ENCODE measurements at regions not wholly inside any gene's neighbourhood (a gene's known extent, or its start where the extent isn't known, plus 50 kb on each side); places are given as distances from the start of the nearest gene placed in this dataset.

DNA sequence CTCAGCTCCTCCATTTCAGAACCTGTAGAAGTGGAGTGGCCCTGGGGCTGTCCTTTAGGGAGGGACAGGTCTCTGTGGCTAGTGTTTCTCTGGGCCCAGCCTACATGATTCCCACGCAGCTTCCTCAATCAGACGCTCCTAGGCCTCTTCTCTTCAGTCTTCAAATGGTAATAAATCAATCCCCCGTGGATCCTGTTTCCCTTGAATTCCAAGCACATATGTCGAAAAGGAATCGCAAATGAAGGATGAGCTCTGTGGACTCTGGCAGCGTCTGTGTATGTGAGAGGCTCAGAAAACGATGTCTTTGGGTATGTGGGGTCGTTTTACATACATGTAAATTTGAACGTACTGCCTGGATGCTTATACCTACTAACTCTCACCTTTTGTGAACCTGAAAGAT, 98.5 kb upstream of the ST8SIA3 start:
- H3K4me1 ChIP-seq (replicated peaks in 1 of 2) = peaks cover 29 to 31% of the 10 kb centered on the region in 2 donors
- ATAC-seq (replicated peaks in 6 of 8) = peak in 3 of 8 experiments; percentile 20 to 59 (median 58)
- in situ Hi-C loops (cut with MboI; ENCODE audit: low pct_unique_long_range_greater_than_20kb in 2 of 9, low sequenced_read_pairs in 9 of 9, unreplicated experiment in 9 of 9) = no loop called here
- no peak overlapping the region for H3K4me3 ChIP-seq
- H3K27ac ChIP-seq = peak overlapping the region in 1 of 2 donors; percentile 30
- WGBS, 10 experiments = 0 to 62% (median 34%) methylated on average over 1 to 9 of the region's 9 CpGs; no CpG with 5 or more reads in 2 of the 10 experiments

DNA sequence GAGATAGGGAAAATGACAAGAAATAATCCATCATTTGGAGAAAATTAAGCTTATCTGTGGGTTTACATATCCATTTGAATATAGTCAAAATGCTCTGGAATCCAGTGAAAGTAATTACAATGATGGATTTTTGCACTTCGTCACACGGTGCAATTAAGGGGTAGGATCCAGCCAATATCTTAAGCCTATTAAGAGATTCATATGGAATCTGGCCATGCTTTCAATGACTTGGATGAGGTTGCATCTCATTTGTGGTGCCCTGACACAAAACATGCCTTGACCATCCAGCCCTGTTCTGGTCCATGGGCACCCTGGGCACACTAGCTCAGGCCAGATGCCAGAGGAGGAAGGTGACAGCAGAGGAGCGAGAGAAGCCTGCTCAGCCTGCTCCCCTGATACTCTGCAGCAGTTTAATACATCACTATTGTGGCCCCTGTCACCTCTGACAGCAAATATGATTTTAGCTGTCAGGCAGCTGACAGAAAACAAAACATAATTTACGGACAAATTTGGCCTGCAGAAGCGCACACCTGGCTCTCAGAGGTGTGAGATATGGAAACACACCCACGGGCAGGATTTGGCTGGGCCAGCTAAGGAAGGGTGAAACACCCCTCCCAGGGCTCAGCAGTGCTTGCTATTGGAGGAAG, 94.1 kb upstream of the ST8SIA3 start:
- H3K4me3 ChIP-seq = no peak overlapping the region
- H3K4me1 ChIP-seq (replicated peaks in 1 of 2) = peaks cover 10 to 12% of the 10 kb centered on the region in 2 donors
- ATAC-seq (replicated peaks in 6 of 8) = no peak
- no peak overlapping the region for H3K27ac ChIP-seq
- in situ Hi-C loops (cut with MboI; ENCODE audit: low pct_unique_long_range_greater_than_20kb in 2 of 9, low sequenced_read_pairs in 9 of 9, unreplicated experiment in 9 of 9) = no loop called here
- WGBS, 10 experiments = 12 to 97% (median 76%) methylated on average over 1 to 6 of the region's 6 CpGs; no CpG with 5 or more reads in 2 of the 10 experiments

DNA sequence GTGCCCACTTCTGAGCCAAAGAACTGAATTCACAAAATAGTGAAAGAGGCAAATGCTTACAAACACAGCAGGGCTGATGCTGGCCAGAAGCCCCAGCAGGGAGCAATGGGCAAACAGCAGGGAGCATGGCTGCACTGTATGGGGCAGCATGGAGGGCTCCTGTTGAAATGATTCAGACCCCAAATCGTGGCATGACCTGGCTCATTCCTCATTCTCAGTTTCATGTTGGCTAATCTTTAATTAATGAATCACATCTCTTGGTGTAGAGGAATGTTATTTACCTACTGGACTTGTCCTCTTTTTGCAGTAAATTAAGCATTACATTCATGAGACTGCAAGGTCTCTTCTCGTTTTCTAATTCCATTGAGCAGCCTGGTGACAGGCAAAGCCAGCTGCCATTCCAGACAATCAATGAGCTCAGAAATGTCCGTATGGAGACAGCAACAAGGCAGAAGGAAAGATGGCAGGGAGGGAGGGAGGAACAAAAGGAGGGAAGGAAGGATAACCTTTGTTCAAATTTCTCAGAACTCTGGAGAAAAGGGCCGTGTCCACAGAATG, 84.9 kb upstream of the ST8SIA3 start:
- Histone ChIP-seq H3K4me3 (no peak overlapping the region), H3K4me1 (replicated peaks in 1 of 2) (peaks cover 9 to 23% of the 10 kb centered on the region in 2 donors), H3K27ac (no peak overlapping the region)
- in situ Hi-C loops (cut with MboI; ENCODE audit: low pct_unique_long_range_greater_than_20kb in 2 of 9, low sequenced_read_pairs in 9 of 9, unreplicated experiment in 9 of 9) = no loop called here
- ATAC-seq (replicated peaks in 6 of 8) = peak in 2 of 8 experiments; percentile 25 to 77
- 0 to 80% (median 36%) methylated on average over 2 to 4 of the region's 4 CpGs; no CpG with 5 or more reads in 1 of the 10 experiments for WGBS, 10 experiments

DNA sequence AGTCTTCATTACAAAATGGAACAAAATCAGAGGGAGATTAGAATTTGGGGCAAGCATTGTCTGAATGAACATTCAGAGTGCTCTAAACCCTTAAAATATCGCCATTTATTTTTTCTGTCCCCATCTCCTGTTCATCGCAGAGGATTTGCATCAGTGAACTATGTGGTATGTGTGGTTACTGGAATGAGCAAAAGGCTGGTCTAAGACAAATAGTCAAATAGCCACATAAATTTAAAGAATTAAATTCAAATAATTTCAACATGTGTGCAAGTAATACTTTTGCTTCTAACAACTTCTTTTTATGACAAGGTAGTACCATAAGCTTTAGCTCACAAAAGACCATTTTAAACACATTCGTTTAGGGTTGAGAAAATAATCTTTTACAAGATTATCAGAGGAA, 82.6 kb upstream of the ST8SIA3 start:
- peaks cover 9 to 23% of the 10 kb centered on the region in 2 donors for H3K4me1 ChIP-seq (replicated peaks in 1 of 2)
- no peak overlapping the region for H3K27ac ChIP-seq
- H3K4me3 ChIP-seq = no peak overlapping the region
- in situ Hi-C loops (cut with MboI; ENCODE audit: low pct_unique_long_range_greater_than_20kb in 2 of 9, low sequenced_read_pairs in 9 of 9, unreplicated experiment in 9 of 9) = no loop called here
- WGBS, 10 experiments = 17 to 100% (median 58%) methylated on average over 1 to 3 of the region's 3 CpGs; no CpG with 5 or more reads in 2 of the 10 experiments
- no peak for ATAC-seq (replicated peaks in 6 of 8)

GRCh38 chr18:57270156-57270555, 82.2 kb upstream of the ST8SIA3 start:
- no peak overlapping the region for H3K27ac ChIP-seq
- H3K4me1 ChIP-seq (replicated peaks in 1 of 2) = peaks cover 9 to 23% of the 10 kb centered on the region in 2 donors
- in situ Hi-C loops (cut with MboI; ENCODE audit: low pct_unique_long_range_greater_than_20kb in 2 of 9, low sequenced_read_pairs in 9 of 9, unreplicated experiment in 9 of 9) = no loop called here
- H3K4me3 ChIP-seq = no peak overlapping the region
- WGBS, 10 experiments = 0 to 100% (median 61%) methylated on average over 1 to 3 of the region's 3 CpGs; no CpG with 5 or more reads in 1 of the 10 experiments
- ATAC-seq (replicated peaks in 6 of 8) = no peak

- in situ Hi-C loops (cut with MboI; ENCODE audit: low pct_unique_long_range_greater_than_20kb in 2 of 9, low sequenced_read_pairs in 9 of 9, unreplicated experiment in 9 of 9) = no loop called here
- WGBS, 10 experiments = 32 to 100% (median 73%) methylated on average over 1 to 3 of the region's 3 CpGs; no CpG with 5 or more reads in 2 of the 10 experiments
- ATAC-seq (replicated peaks in 6 of 8) = no peak
- Histone ChIP-seq H3K4me3 (no peak overlapping the region), H3K4me1 (replicated peaks in 1 of 2) (peaks cover 29 to 41% of the 10 kb centered on the region in 2 donors), H3K27ac (no peak overlapping the region)
These were observed 79.2 kb upstream of the ST8SIA3 start for GRCh38 chr18:57273194-57273593.

DNA sequence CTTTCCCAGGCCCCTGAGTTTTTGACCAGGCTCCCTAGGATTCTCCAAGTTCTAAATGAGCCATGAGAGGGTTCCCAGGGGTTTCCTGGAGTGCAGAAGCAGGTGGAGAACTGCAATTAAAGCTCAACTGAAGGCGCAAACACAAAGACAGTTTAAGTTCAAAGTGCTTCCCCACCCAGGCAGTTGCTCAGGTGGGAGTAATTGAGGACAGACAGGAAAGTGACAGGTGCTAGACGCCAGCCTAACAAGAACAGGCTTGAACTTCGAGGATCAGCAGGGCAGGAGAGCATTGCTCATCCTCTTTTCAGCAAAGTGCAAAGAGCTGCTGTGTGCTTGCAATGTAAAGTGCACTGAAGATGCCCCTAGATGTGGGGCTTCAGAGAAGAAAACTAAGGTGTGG, 77.2 kb upstream of the ST8SIA3 start:
- ATAC-seq (replicated peaks in 6 of 8) = no peak
- peaks cover 43 to 47% of the 10 kb centered on the region in 2 donors for H3K4me1 ChIP-seq (replicated peaks in 1 of 2)
- in situ Hi-C loops (cut with MboI; ENCODE audit: low pct_unique_long_range_greater_than_20kb in 2 of 9, low sequenced_read_pairs in 9 of 9, unreplicated experiment in 9 of 9) = no loop called here
- no peak overlapping the region for H3K4me3 ChIP-seq
- 0 to 100% (median 87%) methylated on average over 1 to 3 of the region's 3 CpGs; no CpG with 5 or more reads in 4 of the 10 experiments for WGBS, 10 experiments
- H3K27ac ChIP-seq = no peak overlapping the region

- Histone ChIP-seq H3K4me1 (replicated peaks in 1 of 2) (peaks cover 33 to 39% of the 10 kb centered on the region in 2 donors), H3K4me3 (no peak overlapping the region), H3K27ac (no peak overlapping the region)
- in situ Hi-C loops (cut with MboI; ENCODE audit: low pct_unique_long_range_greater_than_20kb in 2 of 9, low sequenced_read_pairs in 9 of 9, unreplicated experiment in 9 of 9) = no loop called here
- ATAC-seq (replicated peaks in 6 of 8) = peak in 5 of 8 experiments; percentile 66 to 79 (median 73)
- WGBS, 10 experiments = 6 to 100% (median 31%) methylated on average over 1 to 2 of the region's 2 CpGs; no CpG with 5 or more reads in 1 of the 10 experiments
These were observed 75.5 kb upstream of the ST8SIA3 start for GRCh38 chr18:57276829-57277228.

- Histone ChIP-seq H3K27ac (no peak overlapping the region), H3K4me1 (replicated peaks in 1 of 2) (peaks cover 35 to 39% of the 10 kb centered on the region in 2 donors), H3K4me3 (no peak overlapping the region)
- in situ Hi-C loops (cut with MboI; ENCODE audit: low pct_unique_long_range_greater_than_20kb in 2 of 9, low sequenced_read_pairs in 9 of 9, unreplicated experiment in 9 of 9) = no loop called here
- peak in 4 of 8 experiments; percentile 39 to 73 (median 56) for ATAC-seq (replicated peaks in 6 of 8)
These were observed 73.4 kb upstream of the ST8SIA3 start for GRCh38 chr18:57278933-57279332.

DNA sequence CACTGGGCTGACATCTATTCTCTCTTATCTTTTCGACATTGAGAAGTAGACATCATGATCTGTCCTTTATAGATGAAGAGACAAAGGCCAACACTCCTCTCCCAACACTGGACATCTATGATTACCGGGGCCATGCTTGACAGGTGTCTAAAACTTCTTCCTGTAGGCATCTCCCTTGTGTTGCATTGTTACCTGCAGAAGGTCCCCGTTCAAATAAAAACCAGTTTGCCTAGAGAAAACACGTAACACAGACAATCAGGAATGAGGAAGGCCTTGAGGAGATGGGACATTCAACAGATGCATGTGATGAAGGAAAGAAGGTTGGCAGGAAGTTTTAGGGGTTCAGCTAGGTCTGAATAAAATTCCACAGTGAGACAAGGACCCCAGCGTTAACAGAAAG, 70.8 kb upstream of the ST8SIA3 start:
- H3K27ac ChIP-seq = no peak overlapping the region
- 19 to 100% (median 77%) methylated on average over 1 to 4 of the region's 5 CpGs; no CpG with 5 or more reads in 4 of the 10 experiments for whole genome bisulfite sequencing, 10 experiments

GRCh38 chr18:57286949-57287348, 65.4 kb upstream of the ST8SIA3 start:
- ATAC-seq (replicated peaks in 6 of 8) = no peak
- H3K4me3 ChIP-seq = no peak overlapping the region
- WGBS, 10 experiments = 17 to 100% (median 86%) methylated on average over 1 of the region's 2 CpGs; no CpG with 5 or more reads in 5 of the 10 experiments
- peaks cover 0 to 2% of the 10 kb centered on the region in 2 donors for H3K4me1 ChIP-seq (replicated peaks in 1 of 2)
- in situ Hi-C loops (cut with MboI; ENCODE audit: low pct_unique_long_range_greater_than_20kb in 2 of 9, low sequenced_read_pairs in 9 of 9, unreplicated experiment in 9 of 9) = no loop called here
- no peak overlapping the region for H3K27ac ChIP-seq

More for the DNA sequence above, 70.8 kb upstream of the ST8SIA3 start:
- Histone ChIP-seq H3K4me1 (replicated peaks in 1 of 2) (peaks cover 22 to 27% of the 10 kb centered on the region in 2 donors), H3K4me3 (no peak overlapping the region)
- in situ Hi-C loops (cut with MboI; ENCODE audit: low pct_unique_long_range_greater_than_20kb in 2 of 9, low sequenced_read_pairs in 9 of 9, unreplicated experiment in 9 of 9) = no loop called here
- ATAC-seq (replicated peaks in 6 of 8) = no peak

DNA sequence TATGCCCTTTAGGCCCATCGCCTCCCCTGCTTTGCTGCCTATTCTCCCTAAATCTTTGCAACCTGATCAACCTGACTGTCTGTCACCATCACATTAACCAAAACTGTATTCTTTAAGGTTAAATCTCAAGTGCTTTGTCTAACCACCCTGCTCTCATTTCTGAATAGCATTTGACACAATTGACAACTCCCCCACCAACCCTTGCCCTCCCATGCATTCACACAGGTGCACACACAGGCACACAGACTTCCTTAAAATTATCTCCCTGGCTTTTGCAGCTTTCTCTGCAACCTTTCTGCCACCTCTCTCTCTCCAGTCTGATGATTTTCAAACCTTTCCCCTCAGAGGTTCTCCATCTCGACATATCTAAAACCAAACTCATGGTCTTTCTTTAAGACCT, 64.6 kb upstream of the ST8SIA3 start:
- no peak for ATAC-seq (replicated peaks in 6 of 8)
- Histone ChIP-seq H3K4me1 (replicated peaks in 1 of 2) (no peaks in the 10 kb centered on the region), H3K4me3 (no peak overlapping the region), H3K27ac (no peak overlapping the region)
- WGBS, 10 experiments = 0 to 100% (median 73%) methylated on average over 1 to 2 of the region's 2 CpGs; no CpG with 5 or more reads in 1 of the 10 experiments
- in situ Hi-C loops (cut with MboI; ENCODE audit: low pct_unique_long_range_greater_than_20kb in 2 of 9, low sequenced_read_pairs in 9 of 9, unreplicated experiment in 9 of 9) = no loop called here

GRCh38 chr18:57294547-57294946, 57.8 kb upstream of the ST8SIA3 start:
- in situ Hi-C loops (cut with MboI; ENCODE audit: low pct_unique_long_range_greater_than_20kb in 2 of 9, low sequenced_read_pairs in 9 of 9, unreplicated experiment in 9 of 9) = no loop called here
- Histone ChIP-seq H3K4me1 (replicated peaks in 1 of 2) (peaks cover 2 to 8% of the 10 kb centered on the region in 2 donors), H3K27ac (no peak overlapping the region), H3K4me3 (no peak overlapping the region)
- ATAC-seq (replicated peaks in 6 of 8) = no peak
- 0 to 88% (median 33%) methylated on average over 1 to 2 of the region's 2 CpGs; no CpG with 5 or more reads in 5 of the 10 experiments for WGBS, 10 experiments
